GM12891 (cell line): ENCODE measurements at regions not wholly inside any gene's neighbourhood (a gene's known extent, or its start where the extent isn't known, plus 50 kb on each side); places are given as distances from the start of the nearest gene placed in this dataset.

Experiments used
- POLR2A ChIP-seq: IDR thresholded peaks from 2 replicates; pipeline ENCODE4 v1.6.1; 2011; ENCODE audit warnings: low read depth, low read length, control low read depth
- POLR2AphosphoS5 ChIP-seq: IDR thresholded peaks from 2 replicates; pipeline ENCODE4 v1.6.1; 2011; ENCODE audit warnings: low read depth, low read length, control low read depth
- SPI1 ChIP-seq: IDR thresholded peaks from 2 replicates; pipeline ENCODE4 v1.6.1; 2011; ENCODE audit warnings: low read depth, low read length, control low read depth

DNA sequence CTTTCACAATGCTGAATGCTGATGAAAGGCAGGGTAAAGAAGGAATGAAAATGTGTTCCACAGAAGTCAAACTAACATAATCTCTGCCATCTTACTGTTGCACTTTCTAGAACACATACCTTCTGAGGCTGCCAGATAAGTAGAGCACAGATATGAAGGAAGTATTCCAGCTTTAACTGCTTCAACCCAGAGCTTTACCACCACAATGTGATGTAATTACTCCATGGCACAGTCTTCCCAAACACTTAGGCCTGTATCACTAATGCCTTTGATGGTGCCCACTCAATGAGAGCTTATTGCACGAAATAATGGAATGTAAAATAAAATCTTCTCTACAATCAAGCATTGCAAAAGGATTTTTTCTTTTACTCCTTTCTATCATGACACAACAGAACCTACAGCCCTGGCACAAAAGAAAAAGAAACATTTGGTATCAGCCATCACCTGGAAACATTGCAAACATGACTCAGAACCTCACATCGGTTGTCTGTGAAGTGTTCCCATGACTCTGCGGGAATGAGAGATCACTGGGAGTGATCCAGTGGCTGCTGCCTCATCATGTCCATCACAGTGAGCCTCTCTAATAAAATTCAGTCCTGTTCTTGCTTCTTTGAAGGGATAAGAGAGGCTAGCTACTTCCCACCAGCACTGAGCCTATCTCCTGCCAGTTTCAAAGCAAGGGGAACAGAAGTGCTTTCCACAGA is 385.8 kb downstream of the EFNA5 start:
- TF ChIP-seq SPI1: no peak
- TF ChIP-seq POLR2AphosphoS5: no peak
- TF ChIP-seq POLR2A: no peak
